Aorta (tissue), 5 donors: ENCODE measurements at regions not wholly inside any gene's neighbourhood (a gene's known extent, or its start where the extent isn't known, plus 50 kb on each side); places are given as distances from the start of the nearest gene placed in this dataset.

ENCODE experiments used
- ATAC-seq: fragments of 200-7000 bp; cut with Tn5 transposase; one replicate; pipeline ENCODE4 v1.9.1; 2022; ENCODE audit warnings: moderate library complexity; ENCODE audit not compliant: low FRiP score
- DNase-seq, 2 donors: peaks; one replicate each; pipeline ENCODE4 v3.0.0-alpha.2; 2020
- H3K27ac ChIP-seq, 2 donors: one replicate each; pipeline ENCODE4 v1.5.1; 2013; ENCODE audit warnings: low read length in 2 of 2, mild to moderate bottlenecking in 2 of 2, moderate library complexity in 2 of 2, control low read depth in 1 of 2, inconsistent platforms in 1 of 2, low read depth in 1 of 2
- H3K27me3 ChIP-seq, 2 donors: one replicate each; pipeline ENCODE4 v1.6.1; 2013; ENCODE audit warnings: control low read depth in 1 of 2, low read length in 1 of 2, mild to moderate bottlenecking in 1 of 2, moderate library complexity in 1 of 2; ENCODE audit not compliant: insufficient read depth in 2 of 2, control insufficient read depth in 1 of 2
- H3K36me3 ChIP-seq, 2 donors: one replicate each; pipeline ENCODE4 v1.6.1; 2013; ENCODE audit warnings: control low read depth in 1 of 2, low read length in 1 of 2, mild to moderate bottlenecking in 1 of 2; ENCODE audit not compliant: insufficient read depth in 2 of 2, control insufficient read depth in 1 of 2
- H3K4me1 ChIP-seq, 2 donors: one replicate each; pipeline ENCODE4 v1.6.1; 2013; ENCODE audit warnings: low read length in 2 of 2, control low read depth in 1 of 2, mild to moderate bottlenecking in 1 of 2, moderate library complexity in 1 of 2; ENCODE audit not compliant: insufficient read depth in 2 of 2, control insufficient read depth in 1 of 2
- H3K4me3 ChIP-seq, 2 donors: one replicate each; pipeline ENCODE4 v1.5.1; 2013; ENCODE audit warnings: low read length in 2 of 2, control low read depth in 1 of 2, mild to moderate bottlenecking in 1 of 2
- H3K9me3 ChIP-seq: one replicate; pipeline ENCODE4 v1.6.1; 2013; ENCODE audit warnings: mild to moderate bottlenecking, low read length; ENCODE audit not compliant: control insufficient read depth
- WGBS, 2 donors: extraction: QIAGEN DNeasy Blood & Tissue Kit; methylation state at CpG; one replicate each; pipeline ENCODE4 v1.1.7; 2013; 5-methylcytosine and 5-hydroxymethylcytosine counted together
- intact Hi-C, 2 donors: fragments of 100-400 bp; cut with DNase I; formaldehyde crosslinking; loops; one replicate each; pipeline versions ENCODE4 v1.14.2 to v1.15.0; 2022
- donor health status: healthy with polysubstance abuse.
- donor health status: Bipolar disorder and iron deficiency.
- donor health status: DM: no; HTN: no; CAD: no.
- donor health status: DM: no; HTN: no; CAD: no.
- donor health status: DM: yes; HTN: yes; CAD: no.

GRCh38 chr10:26952094-26952493, 91.3 kb upstream of the ABI1 start:
- Histone ChIP-seq H3K4me1 (no peaks in the 10 kb centered on the region), H3K4me3 (no peak overlapping the region), H3K36me3 (no peaks in the 10 kb centered on the region), H3K9me3 (no peaks in the 10 kb centered on the region), H3K27ac (no peak overlapping the region), H3K27me3 (peaks cover 0 to 1% of the 10 kb centered on the region in 2 donors)
- WGBS, 2 donors: 65 to 70% methylated on average over 3 of the region's 3 CpGs
- ATAC-seq (no peak), DNase-seq (no peak)
- intact Hi-C loops: no loop called here

GRCh38 chr10:26951650-26952049, 90.9 kb upstream of the ABI1 start:
- H3K27ac ChIP-seq: no peak overlapping the region
- 55 to 58% methylated on average over 1 of the region's 1 CpG for WGBS, 2 donors
- intact Hi-C loops: no loop called here
- H3K27me3 ChIP-seq: peaks cover 0 to 1% of the 10 kb centered on the region in 2 donors
- no peaks in the 10 kb centered on the region for H3K36me3 ChIP-seq
- no peaks in the 10 kb centered on the region for H3K4me1 ChIP-seq
- no peak overlapping the region for H3K4me3 ChIP-seq
- no peak for DNase-seq
- no peak for ATAC-seq
- H3K9me3 ChIP-seq: no peaks in the 10 kb centered on the region

GRCh38 chr10:26950934-26951333, 90.2 kb upstream of the ABI1 start:
- Histone ChIP-seq H3K4me3 (no peak overlapping the region), H3K9me3 (no peaks in the 10 kb centered on the region), H3K27ac (no peak overlapping the region), H3K27me3 (peaks cover 0 to 1% of the 10 kb centered on the region in 2 donors), H3K36me3 (no peaks in the 10 kb centered on the region), H3K4me1 (no peaks in the 10 kb centered on the region)
- no peak for DNase-seq
- intact Hi-C loops: no loop called here
- ATAC-seq: no peak

GRCh38 chr10:26946102-26946811, 85.5 kb upstream of the ABI1 start:
- intact Hi-C loops: no loop called here
- Histone ChIP-seq H3K27ac (no peak overlapping the region), H3K36me3 (no peaks in the 10 kb centered on the region), H3K9me3 (no peaks in the 10 kb centered on the region), H3K27me3 (no peaks in the 10 kb centered on the region), H3K4me1 (no peaks in the 10 kb centered on the region), H3K4me3 (no peak overlapping the region)
- DNase-seq (no peak), ATAC-seq (peak; percentile 33)
- WGBS, 2 donors: 31 to 33% methylated on average over 29 of the region's 29 CpGs

- WGBS, 2 donors: 91 to 92% methylated on average over 18 of the region's 18 CpGs
- no peak for ATAC-seq
Measured at GRCh38 chr10:26944261-26944882, 83.6 kb upstream of the ABI1 start.

GRCh38 chr10:26939962-26940354, 79.2 kb upstream of the ABI1 start:
- H3K4me3 ChIP-seq: no peak overlapping the region
- H3K36me3 ChIP-seq: no peaks in the 10 kb centered on the region
- H3K27ac ChIP-seq: no peak overlapping the region
- 89 to 90% methylated on average over 8 of the region's 8 CpGs for WGBS, 2 donors
- no peaks in the 10 kb centered on the region for H3K4me1 ChIP-seq
- ATAC-seq (no peak), DNase-seq (no peak)
- no peaks in the 10 kb centered on the region for H3K27me3 ChIP-seq
- no peaks in the 10 kb centered on the region for H3K9me3 ChIP-seq
- intact Hi-C loops: no loop called here

More at GRCh38 chr10:26944261-26944882, 83.6 kb upstream of the ABI1 start:
- H3K9me3 ChIP-seq: no peaks in the 10 kb centered on the region
- no peak overlapping the region for H3K27ac ChIP-seq
- no peak overlapping the region for H3K4me3 ChIP-seq
- intact Hi-C loops: no loop called here
- H3K36me3 ChIP-seq: no peaks in the 10 kb centered on the region
- no peak for DNase-seq
- H3K4me1 ChIP-seq: no peaks in the 10 kb centered on the region
- H3K27me3 ChIP-seq: no peaks in the 10 kb centered on the region

- Histone ChIP-seq H3K4me3 (no peak overlapping the region), H3K27me3 (no peaks in the 10 kb centered on the region), H3K4me1 (no peaks in the 10 kb centered on the region), H3K36me3 (no peaks in the 10 kb centered on the region), H3K9me3 (no peaks in the 10 kb centered on the region), H3K27ac (no peak overlapping the region)
- intact Hi-C loops: no loop called here
- DNase-seq (peak; percentile 47 to 77), ATAC-seq (peak; percentile 70)
- 90% methylated on average over 22 of the region's 22 CpGs for WGBS, 2 donors
Measured at GRCh38 chr10:26939290-26939961, 78.7 kb upstream of the ABI1 start.

- no peaks in the 10 kb centered on the region for H3K4me1 ChIP-seq
- H3K27me3 ChIP-seq: no peaks in the 10 kb centered on the region
- H3K9me3 ChIP-seq: no peaks in the 10 kb centered on the region
- no peak overlapping the region for H3K4me3 ChIP-seq
- ATAC-seq: no peak
- DNase-seq: no peak
- no peaks in the 10 kb centered on the region for H3K36me3 ChIP-seq
- intact Hi-C loops: no loop called here
- H3K27ac ChIP-seq: no peak overlapping the region
- 75 to 81% methylated on average over 4 of the region's 4 CpGs for WGBS, 2 donors
Measured at GRCh38 chr10:26938578-26938977, 77.8 kb upstream of the ABI1 start.

GRCh38 chr10:26937371-26937770, 76.6 kb upstream of the ABI1 start:
- 86 to 91% methylated on average over 3 of the region's 3 CpGs for WGBS, 2 donors
- H3K36me3 ChIP-seq: no peaks in the 10 kb centered on the region
- no peaks in the 10 kb centered on the region for H3K4me1 ChIP-seq
- intact Hi-C loops: no loop called here
- no peaks in the 10 kb centered on the region for H3K9me3 ChIP-seq
- no peaks in the 10 kb centered on the region for H3K27me3 ChIP-seq
- ATAC-seq: no peak
- H3K4me3 ChIP-seq: no peak overlapping the region
- no peak overlapping the region for H3K27ac ChIP-seq
- DNase-seq: no peak
